GM12873 (cell line): ENCODE measurements at regions not wholly inside any gene's neighbourhood (a gene's known extent, or its start where the extent isn't known, plus 50 kb on each side); places are given as distances from the start of the nearest gene placed in this dataset.
A peak's percentile ranks its signal among the peaks of the same experiment; 100 is the strongest.

Source experiments
- CTCF ChIP-seq: IDR thresholded peaks from 2 replicates; pipeline ENCODE4 v1.5.1; 2012; ENCODE audit warnings: low read depth, mild to moderate bottlenecking, moderate library complexity, low read length, control low read depth; ENCODE audit not compliant: insufficient read depth; ENCODE audit errors: missing control alignments

GRCh38 chr16:87070657-87071056, 246.5 kb downstream of the C16orf95 start:
- no peak for TF ChIP-seq CTCF

- TF ChIP-seq CTCF = no peak
These were observed 245.1 kb downstream of the C16orf95 start for GRCh38 chr16:87072101-87072500.

GRCh38 chr16:87074641-87075318, 242.4 kb downstream of the C16orf95 start:
- no peak for TF ChIP-seq CTCF

- TF ChIP-seq CTCF = no peak
These were observed 241.8 kb downstream of the C16orf95 start for GRCh38 chr16:87075319-87075860.

GRCh38 chr16:87076331-87076949, 240.8 kb downstream of the C16orf95 start:
- no peak for TF ChIP-seq CTCF

GRCh38 chr16:87076950-87077749, 240.0 kb downstream of the C16orf95 start:
- TF ChIP-seq CTCF = peak; percentile 80

- TF ChIP-seq CTCF = no peak
These were observed 239.5 kb downstream of the C16orf95 start for GRCh38 chr16:87077750-87078127.
